Loucy (cell line): ENCODE measurements at regions not wholly inside any gene's neighbourhood (a gene's known extent, or its start where the extent isn't known, plus 50 kb on each side); places are given as distances from the start of the nearest gene placed in this dataset.

Experiments
- CTCF ChIP-seq: fragments of 200-600 bp; sonication (generic); conservative IDR thresholded peaks from 2 replicates; pipeline ENCODE4 v1.5.1; 2014; ENCODE audit warnings: mild to moderate bottlenecking, antibody characterized with exemption, low read length
- EZH2phosphoT487 ChIP-seq: fragments of 200-600 bp; IDR thresholded peaks from 2 replicates; pipeline ENCODE4 v1.6.1; 2018; ENCODE audit warnings: antibody characterized with exemption, mild to moderate bottlenecking, moderate library complexity, borderline replicate concordance

- TF ChIP-seq CTCF (no peak), EZH2phosphoT487 (no peak)
Observed at GRCh38 chr5:114191441-114191840, 170.4 kb upstream of the KCNN2 start.
